WTC11 (cell line): ENCODE measurements at regions not wholly inside any gene's neighbourhood (a gene's known extent, or its start where the extent isn't known, plus 50 kb on each side); places are given as distances from the start of the nearest gene placed in this dataset.
"Not testable (repeated sequence)": the region's sequence is repeated elsewhere in the genome, so short reads cannot be mapped to it uniquely, and the experiment has no call there.

ENCODE experiments used
- ATAC-seq: fragments of 200-7000 bp; cut with Tn5 transposase; 2 replicates; pipeline ENCODE4 v1.10.0; 2021; ENCODE audit warnings: mild to moderate bottlenecking, moderate library complexity
- CTCF ChIA-PET: fragments of 300-600 bp; sonication (Branson Sonifier 250); formaldehyde crosslinking; loops from one replicate; lab custom pipeline; 2021; ENCODE audit warnings: antibody characterized with exemption; lab: Charles Lee
- POLR2A ChIA-PET: fragments of 350-600 bp; sonication (Branson Sonifier 250); formaldehyde crosslinking; loops from one replicate; lab custom pipeline; 2021; ENCODE audit warnings: antibody characterized with exemption; lab: Charles Lee
- DNase-seq: peaks from one replicate; pipeline ENCODE4 v3.0.0; 2021; ENCODE audit warnings: low spot score
- H3K27ac Mint-ChIP-seq: 2 replicates; pipeline ENCODE4 v1.8.0; 2021; ENCODE audit warnings: mixed read lengths
- H3K27me3 Mint-ChIP-seq: 2 replicates; pipeline ENCODE4 v1.8.0; 2021; ENCODE audit warnings: low read depth, mild to moderate bottlenecking, moderate library complexity, mixed read lengths
- H3K36me3 Mint-ChIP-seq: 2 replicates; pipeline ENCODE4 v1.8.0; 2021; ENCODE audit warnings: mixed read lengths
- H3K4me1 Mint-ChIP-seq: 2 replicates; pipeline ENCODE4 v1.8.0; 2022; ENCODE audit warnings: mixed read lengths
- H3K4me3 Mint-ChIP-seq: 2 replicates; pipeline ENCODE4 v1.8.0; 2021; ENCODE audit warnings: mild to moderate bottlenecking, moderate library complexity, mixed read lengths
- H3K9me3 Mint-ChIP-seq: 2 replicates; pipeline ENCODE4 v1.8.0; 2021; ENCODE audit warnings: mixed read lengths
- ETV6 ChIP-seq: sonication (generic); formaldehyde crosslinking; IDR thresholded peaks from 2 replicates; pipeline ENCODE4 v1.8.1; 2022; ENCODE audit warnings: mild to moderate bottlenecking, missing genetic modification reagents
- MXD4 ChIP-seq: fragments of 250-450 bp; sonication (Bioruptor Pico); IDR thresholded peaks from 2 replicates; pipeline ENCODE4 v1.8.0; 2021; ENCODE audit warnings: mild to moderate bottlenecking, moderate library complexity, borderline replicate concordance
- MYBL2 ChIP-seq: sonication (generic); formaldehyde crosslinking; IDR thresholded peaks from 2 replicates; pipeline ENCODE4 v1.8.1; 2023; ENCODE audit warnings: mild to moderate bottlenecking, moderate library complexity, missing genetic modification reagents
- TP53 ChIP-seq: sonication (generic); formaldehyde crosslinking; IDR thresholded peaks from 2 replicates; pipeline ENCODE4 v1.8.1; 2023; ENCODE audit warnings: mild to moderate bottlenecking, missing genetic modification reagents
- ZNF232 ChIP-seq: sonication (generic); formaldehyde crosslinking; IDR thresholded peaks from 2 replicates; pipeline ENCODE4 v1.8.0; 2022; ENCODE audit warnings: mild to moderate bottlenecking, missing genetic modification reagents
- ZNF317 ChIP-seq: sonication (generic); formaldehyde crosslinking; IDR thresholded peaks from 2 replicates; pipeline ENCODE4 v1.8.1; 2023; ENCODE audit warnings: low read depth, mild to moderate bottlenecking, moderate library complexity, missing genetic modification reagents, borderline replicate concordance
- TF ChIP-seq, protein P1 (sequence below): sonication (generic); formaldehyde crosslinking; IDR thresholded peaks from 2 replicates; pipeline ENCODE4 v1.8.1; 2022; ENCODE audit warnings: low read depth, mild to moderate bottlenecking, moderate library complexity, missing genetic modification reagents, borderline replicate concordance
- TF ChIP-seq, protein P2 (sequence below): fragments of 250-450 bp; sonication (Bioruptor Pico); IDR thresholded peaks from 2 replicates; pipeline ENCODE4 v1.8.0; 2021; ENCODE audit warnings: mild to moderate bottlenecking
- TF ChIP-seq, protein P3 (sequence below): sonication (generic); formaldehyde crosslinking; IDR thresholded peaks from 2 replicates; pipeline ENCODE4 v1.8.0; 2022; ENCODE audit warnings: mild to moderate bottlenecking, missing genetic modification reagents
- TF ChIP-seq, protein P4 (sequence below): sonication (generic); formaldehyde crosslinking; IDR thresholded peaks from 2 replicates; pipeline ENCODE4 v1.8.1; 2023; ENCODE audit warnings: mild to moderate bottlenecking, missing genetic modification reagents, borderline replicate concordance
- TF ChIP-seq, protein P5 (sequence below): sonication (generic); formaldehyde crosslinking; IDR thresholded peaks from 2 replicates; pipeline ENCODE4 v1.8.0; 2023; ENCODE audit warnings: missing genetic modification reagents
- TF ChIP-seq, protein P6 (sequence below): sonication (generic); formaldehyde crosslinking; IDR thresholded peaks from 2 replicates; pipeline ENCODE4 v1.8.1; 2023; ENCODE audit warnings: mild to moderate bottlenecking, missing genetic modification reagents, moderate library complexity
- TF ChIP-seq, protein P7 (sequence below): sonication (generic); formaldehyde crosslinking; IDR thresholded peaks from 2 replicates; pipeline ENCODE4 v1.8.1; 2022; ENCODE audit warnings: mild to moderate bottlenecking, moderate library complexity, missing genetic modification reagents
- TF ChIP-seq, protein P8 (sequence below): sonication (generic); formaldehyde crosslinking; conservative IDR thresholded peaks from 2 replicates; pipeline ENCODE4 v1.8.1; 2022; ENCODE audit warnings: mild to moderate bottlenecking, missing genetic modification reagents
- TF ChIP-seq, protein P9 (sequence below): fragments of 250-450 bp; sonication (Bioruptor Pico); IDR thresholded peaks from 2 replicates; pipeline ENCODE4 v2.1.2; 2022; ENCODE audit warnings: mild to moderate bottlenecking, moderate library complexity

DNA sequence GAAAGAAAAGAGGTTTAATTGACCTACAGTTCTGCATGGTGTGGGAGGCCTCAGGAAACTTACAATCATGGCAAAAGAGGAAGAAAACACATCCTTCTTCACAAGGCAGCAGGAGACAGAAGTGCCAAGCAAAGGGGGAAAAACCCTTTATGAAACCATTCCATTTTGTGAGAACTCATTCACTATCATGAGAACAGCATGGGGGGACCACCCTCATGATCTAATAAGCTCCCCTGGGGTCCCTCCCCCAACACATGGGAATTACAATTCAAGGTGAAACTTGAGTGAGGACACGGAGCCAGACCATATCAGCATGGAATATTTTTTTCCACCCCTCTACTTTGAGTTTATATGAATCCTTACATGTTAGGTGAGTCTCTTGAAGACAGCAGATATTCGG, 173.7 kb downstream of the PHF2 start:
- ATAC-seq = no peak
- H3K27me3 Mint-ChIP-seq = peaks cover 21% of the 10 kb centered on the region
- CTCF ChIA-PET = no interaction called here
- H3K27ac Mint-ChIP-seq = no peak overlapping the region
- H3K4me1 Mint-ChIP-seq = no peaks in the 10 kb centered on the region
- no peak overlapping the region for H3K4me3 Mint-ChIP-seq
- POLR2A ChIA-PET = no interaction called here
- DNase-seq = no peak
- TF ChIP-seq, protein P1, sequence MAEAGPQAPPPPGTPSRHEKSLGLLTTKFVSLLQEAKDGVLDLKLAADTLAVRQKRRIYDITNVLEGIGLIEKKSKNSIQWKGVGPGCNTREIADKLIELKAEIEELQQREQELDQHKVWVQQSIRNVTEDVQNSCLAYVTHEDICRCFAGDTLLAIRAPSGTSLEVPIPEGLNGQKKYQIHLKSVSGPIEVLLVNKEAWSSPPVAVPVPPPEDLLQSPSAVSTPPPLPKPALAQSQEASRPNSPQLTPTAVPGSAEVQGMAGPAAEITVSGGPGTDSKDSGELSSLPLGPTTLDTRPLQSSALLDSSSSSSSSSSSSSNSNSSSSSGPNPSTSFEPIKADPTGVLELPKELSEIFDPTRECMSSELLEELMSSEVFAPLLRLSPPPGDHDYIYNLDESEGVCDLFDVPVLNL = no peak
- TF ChIP-seq, protein P2, sequence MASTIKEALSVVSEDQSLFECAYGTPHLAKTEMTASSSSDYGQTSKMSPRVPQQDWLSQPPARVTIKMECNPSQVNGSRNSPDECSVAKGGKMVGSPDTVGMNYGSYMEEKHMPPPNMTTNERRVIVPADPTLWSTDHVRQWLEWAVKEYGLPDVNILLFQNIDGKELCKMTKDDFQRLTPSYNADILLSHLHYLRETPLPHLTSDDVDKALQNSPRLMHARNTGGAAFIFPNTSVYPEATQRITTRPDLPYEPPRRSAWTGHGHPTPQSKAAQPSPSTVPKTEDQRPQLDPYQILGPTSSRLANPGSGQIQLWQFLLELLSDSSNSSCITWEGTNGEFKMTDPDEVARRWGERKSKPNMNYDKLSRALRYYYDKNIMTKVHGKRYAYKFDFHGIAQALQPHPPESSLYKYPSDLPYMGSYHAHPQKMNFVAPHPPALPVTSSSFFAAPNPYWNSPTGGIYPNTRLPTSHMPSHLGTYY = no peak
- TF ChIP-seq MXD4 = no peak
- TF ChIP-seq, protein P3, sequence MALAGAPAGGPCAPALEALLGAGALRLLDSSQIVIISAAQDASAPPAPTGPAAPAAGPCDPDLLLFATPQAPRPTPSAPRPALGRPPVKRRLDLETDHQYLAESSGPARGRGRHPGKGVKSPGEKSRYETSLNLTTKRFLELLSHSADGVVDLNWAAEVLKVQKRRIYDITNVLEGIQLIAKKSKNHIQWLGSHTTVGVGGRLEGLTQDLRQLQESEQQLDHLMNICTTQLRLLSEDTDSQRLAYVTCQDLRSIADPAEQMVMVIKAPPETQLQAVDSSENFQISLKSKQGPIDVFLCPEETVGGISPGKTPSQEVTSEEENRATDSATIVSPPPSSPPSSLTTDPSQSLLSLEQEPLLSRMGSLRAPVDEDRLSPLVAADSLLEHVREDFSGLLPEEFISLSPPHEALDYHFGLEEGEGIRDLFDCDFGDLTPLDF (CRISPR knock-in tag) = no peak
- TF ChIP-seq, protein P4, sequence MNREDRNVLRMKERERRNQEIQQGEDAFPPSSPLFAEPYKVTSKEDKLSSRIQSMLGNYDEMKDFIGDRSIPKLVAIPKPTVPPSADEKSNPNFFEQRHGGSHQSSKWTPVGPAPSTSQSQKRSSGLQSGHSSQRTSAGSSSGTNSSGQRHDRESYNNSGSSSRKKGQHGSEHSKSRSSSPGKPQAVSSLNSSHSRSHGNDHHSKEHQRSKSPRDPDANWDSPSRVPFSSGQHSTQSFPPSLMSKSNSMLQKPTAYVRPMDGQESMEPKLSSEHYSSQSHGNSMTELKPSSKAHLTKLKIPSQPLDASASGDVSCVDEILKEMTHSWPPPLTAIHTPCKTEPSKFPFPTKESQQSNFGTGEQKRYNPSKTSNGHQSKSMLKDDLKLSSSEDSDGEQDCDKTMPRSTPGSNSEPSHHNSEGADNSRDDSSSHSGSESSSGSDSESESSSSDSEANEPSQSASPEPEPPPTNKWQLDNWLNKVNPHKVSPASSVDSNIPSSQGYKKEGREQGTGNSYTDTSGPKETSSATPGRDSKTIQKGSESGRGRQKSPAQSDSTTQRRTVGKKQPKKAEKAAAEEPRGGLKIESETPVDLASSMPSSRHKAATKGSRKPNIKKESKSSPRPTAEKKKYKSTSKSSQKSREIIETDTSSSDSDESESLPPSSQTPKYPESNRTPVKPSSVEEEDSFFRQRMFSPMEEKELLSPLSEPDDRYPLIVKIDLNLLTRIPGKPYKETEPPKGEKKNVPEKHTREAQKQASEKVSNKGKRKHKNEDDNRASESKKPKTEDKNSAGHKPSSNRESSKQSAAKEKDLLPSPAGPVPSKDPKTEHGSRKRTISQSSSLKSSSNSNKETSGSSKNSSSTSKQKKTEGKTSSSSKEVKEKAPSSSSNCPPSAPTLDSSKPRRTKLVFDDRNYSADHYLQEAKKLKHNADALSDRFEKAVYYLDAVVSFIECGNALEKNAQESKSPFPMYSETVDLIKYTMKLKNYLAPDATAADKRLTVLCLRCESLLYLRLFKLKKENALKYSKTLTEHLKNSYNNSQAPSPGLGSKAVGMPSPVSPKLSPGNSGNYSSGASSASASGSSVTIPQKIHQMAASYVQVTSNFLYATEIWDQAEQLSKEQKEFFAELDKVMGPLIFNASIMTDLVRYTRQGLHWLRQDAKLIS = no peak
- TF ChIP-seq ETV6 (CRISPR knock-in tag) = no peak
- TF ChIP-seq, protein P5, sequence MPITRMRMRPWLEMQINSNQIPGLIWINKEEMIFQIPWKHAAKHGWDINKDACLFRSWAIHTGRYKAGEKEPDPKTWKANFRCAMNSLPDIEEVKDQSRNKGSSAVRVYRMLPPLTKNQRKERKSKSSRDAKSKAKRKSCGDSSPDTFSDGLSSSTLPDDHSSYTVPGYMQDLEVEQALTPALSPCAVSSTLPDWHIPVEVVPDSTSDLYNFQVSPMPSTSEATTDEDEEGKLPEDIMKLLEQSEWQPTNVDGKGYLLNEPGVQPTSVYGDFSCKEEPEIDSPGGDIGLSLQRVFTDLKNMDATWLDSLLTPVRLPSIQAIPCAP (CRISPR knock-in tag) = no peak
- TF ChIP-seq ZNF232 (CRISPR knock-in tag) = no peak
- peaks cover 74% of the 10 kb centered on the region for H3K36me3 Mint-ChIP-seq
- peaks cover 96% of the 10 kb centered on the region for H3K9me3 Mint-ChIP-seq

DNA sequence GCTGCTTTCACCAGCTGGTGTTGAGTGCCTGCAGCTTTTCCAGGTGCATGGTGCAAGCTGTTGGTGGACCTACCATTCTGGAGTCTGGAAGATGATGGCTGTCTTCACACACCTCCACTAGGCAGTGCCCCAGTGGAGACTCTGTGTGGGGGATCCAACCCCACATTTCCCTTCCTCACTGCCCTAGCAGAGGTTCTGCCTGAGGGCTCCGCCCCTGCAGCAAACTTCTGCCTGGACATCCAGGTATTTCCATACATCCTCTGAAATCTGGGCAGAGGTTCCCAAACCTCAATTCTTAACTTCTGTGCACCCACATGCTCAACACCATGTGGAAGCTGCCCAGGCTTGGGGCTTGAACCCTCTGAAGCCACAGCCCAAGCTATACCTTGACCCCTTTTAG, 172.4 kb downstream of the PHF2 start:
- H3K4me1 Mint-ChIP-seq, ATAC-seq, DNase-seq, H3K4me3 Mint-ChIP-seq, CTCF ChIA-PET, H3K27ac Mint-ChIP-seq, POLR2A ChIA-PET: not testable (repeated sequence)
- H3K36me3 Mint-ChIP-seq = peaks cover 66% of the 10 kb centered on the region
- peaks cover 93% of the 10 kb centered on the region for H3K9me3 Mint-ChIP-seq
- H3K27me3 Mint-ChIP-seq = peaks cover 20% of the 10 kb centered on the region

DNA sequence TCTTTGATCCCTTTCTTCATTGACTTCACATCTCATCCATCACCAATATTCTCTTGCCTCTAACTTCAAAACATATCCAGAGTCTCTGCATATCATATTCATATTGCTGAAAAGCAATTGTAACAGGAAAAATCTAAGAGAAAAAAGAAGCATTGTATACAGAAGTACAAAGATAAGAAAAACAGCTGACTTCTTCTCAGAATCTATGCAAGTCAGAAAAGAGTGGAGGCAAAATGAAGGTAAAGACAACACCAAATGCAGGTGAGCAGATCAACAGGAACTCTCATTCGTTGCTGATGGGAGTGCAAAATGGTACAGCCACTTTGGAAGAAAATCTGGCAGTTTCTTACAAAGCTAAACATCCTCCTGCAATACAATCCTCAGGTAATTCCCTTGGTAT, 155.6 kb downstream of the PHF2 start:
- H3K36me3 Mint-ChIP-seq = peaks cover 20% of the 10 kb centered on the region
- peaks cover 8% of the 10 kb centered on the region for H3K27me3 Mint-ChIP-seq
- no peak overlapping the region for H3K4me3 Mint-ChIP-seq
- POLR2A ChIA-PET = no interaction called here
- no peaks in the 10 kb centered on the region for H3K4me1 Mint-ChIP-seq
- TF ChIP-seq, protein P6, sequence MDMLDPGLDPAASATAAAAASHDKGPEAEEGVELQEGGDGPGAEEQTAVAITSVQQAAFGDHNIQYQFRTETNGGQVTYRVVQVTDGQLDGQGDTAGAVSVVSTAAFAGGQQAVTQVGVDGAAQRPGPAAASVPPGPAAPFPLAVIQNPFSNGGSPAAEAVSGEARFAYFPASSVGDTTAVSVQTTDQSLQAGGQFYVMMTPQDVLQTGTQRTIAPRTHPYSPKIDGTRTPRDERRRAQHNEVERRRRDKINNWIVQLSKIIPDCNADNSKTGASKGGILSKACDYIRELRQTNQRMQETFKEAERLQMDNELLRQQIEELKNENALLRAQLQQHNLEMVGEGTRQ (CRISPR knock-in tag) = no peak
- TF ChIP-seq, protein P7, sequence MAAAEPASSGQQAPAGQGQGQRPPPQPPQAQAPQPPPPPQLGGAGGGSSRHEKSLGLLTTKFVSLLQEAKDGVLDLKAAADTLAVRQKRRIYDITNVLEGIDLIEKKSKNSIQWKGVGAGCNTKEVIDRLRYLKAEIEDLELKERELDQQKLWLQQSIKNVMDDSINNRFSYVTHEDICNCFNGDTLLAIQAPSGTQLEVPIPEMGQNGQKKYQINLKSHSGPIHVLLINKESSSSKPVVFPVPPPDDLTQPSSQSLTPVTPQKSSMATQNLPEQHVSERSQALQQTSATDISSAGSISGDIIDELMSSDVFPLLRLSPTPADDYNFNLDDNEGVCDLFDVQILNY = no peak
- TF ChIP-seq TP53 (no peak), ZNF317 (CRISPR knock-in tag) (peak; percentile 92), MYBL2 (no peak)
- TF ChIP-seq, protein P8, sequence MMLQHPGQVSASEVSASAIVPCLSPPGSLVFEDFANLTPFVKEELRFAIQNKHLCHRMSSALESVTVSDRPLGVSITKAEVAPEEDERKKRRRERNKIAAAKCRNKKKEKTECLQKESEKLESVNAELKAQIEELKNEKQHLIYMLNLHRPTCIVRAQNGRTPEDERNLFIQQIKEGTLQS = no peak
- TF ChIP-seq, protein P9, sequence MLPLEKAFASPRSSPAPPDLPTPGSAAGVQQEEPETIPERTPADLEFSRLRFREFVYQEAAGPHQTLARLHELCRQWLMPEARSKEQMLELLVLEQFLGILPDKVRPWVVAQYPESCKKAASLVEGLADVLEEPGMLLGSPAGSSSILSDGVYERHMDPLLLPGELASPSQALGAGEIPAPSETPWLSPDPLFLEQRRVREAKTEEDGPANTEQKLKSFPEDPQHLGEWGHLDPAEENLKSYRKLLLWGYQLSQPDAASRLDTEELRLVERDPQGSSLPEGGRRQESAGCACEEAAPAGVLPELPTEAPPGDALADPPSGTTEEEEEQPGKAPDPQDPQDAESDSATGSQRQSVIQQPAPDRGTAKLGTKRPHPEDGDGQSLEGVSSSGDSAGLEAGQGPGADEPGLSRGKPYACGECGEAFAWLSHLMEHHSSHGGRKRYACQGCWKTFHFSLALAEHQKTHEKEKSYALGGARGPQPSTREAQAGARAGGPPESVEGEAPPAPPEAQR (CRISPR knock-in tag) = no peak
- TF ChIP-seq, all 79 proteins: peak for 1
- H3K27ac Mint-ChIP-seq = no peak overlapping the region
- no peak for ATAC-seq
- DNase-seq = no peak
- H3K9me3 Mint-ChIP-seq = peaks cover 59% of the 10 kb centered on the region
- CTCF ChIA-PET = no interaction called here
